Psoas muscle (tissue), 7 donors: ENCODE measurements at regions not wholly inside any gene's neighbourhood (a gene's known extent, or its start where the extent isn't known, plus 50 kb on each side); places are given as distances from the start of the nearest gene placed in this dataset.

Source experiments
- ATAC-seq, 4 donors: fragments of 200-7000 bp; cut with Tn5 transposase; one replicate each; pipeline ENCODE4 v1.9.1; 2020; ENCODE audit warnings: moderate library complexity in 3 of 4, mild to moderate bottlenecking in 2 of 4
- DNase-seq, 2 donors: peaks; one replicate each; pipeline ENCODE4 v3.0.0-alpha.2; 2020
- H3K27ac ChIP-seq: fragments of 200-600 bp; one replicate; pipeline ENCODE4 v1.8.0; 2022
- H3K27me3 ChIP-seq, 3 donors: fragments of 200-600 bp in 1 of 3; one replicate each; pipeline versions ENCODE4 v1.6.1 to v1.8.0; 2013 to 2022; ENCODE audit warnings: low read length in 2 of 3, mild to moderate bottlenecking in 2 of 3, moderate library complexity in 1 of 3; ENCODE audit not compliant: insufficient read depth in 3 of 3
- H3K36me3 ChIP-seq, 2 donors: fragments of 200-600 bp in 1 of 2; one replicate each; pipeline versions ENCODE4 v1.6.1 to v1.8.0; 2013 to 2022; ENCODE audit warnings: low read depth in 1 of 2, mild to moderate bottlenecking in 1 of 2, moderate library complexity in 1 of 2; ENCODE audit not compliant: insufficient read depth in 1 of 2
- H3K4me1 ChIP-seq: fragments of 200-600 bp; one replicate; pipeline ENCODE4 v1.8.0; 2022
- H3K4me3 ChIP-seq: fragments of 200-600 bp; one replicate; pipeline ENCODE4 v1.8.0; 2022; ENCODE audit warnings: mild to moderate bottlenecking
- H3K9me3 ChIP-seq: fragments of 200-600 bp; one replicate; pipeline ENCODE4 v1.8.0; 2022
- WGBS, 3 donors: extraction: QIAGEN DNeasy Blood & Tissue Kit; methylation state at CpG; one replicate each; pipeline versions ENCODE4 v1.1.6 to v1.1.7; 2013; 5-methylcytosine and 5-hydroxymethylcytosine counted together
- intact Hi-C, 2 donors: fragments of 100-400 bp; cut with DNase I; formaldehyde crosslinking; loops; one replicate each; pipeline versions ENCODE4 v1.11.0 to v1.14.2; 2022
- TF ChIP-seq, protein P1 (sequence below): fragments of 200-600 bp; IDR thresholded peaks from one replicate; pipeline ENCODE4 v1.8.0; 2022; ENCODE audit warnings: antibody characterized with exemption
- donor health status: healthy with polysubstance abuse.
- donor health status: DM: no; HTN: no; CAD: no; lungs with moderate emphysema.
- donor health status: Bipolar disorder and iron deficiency.
- donor health status: healthy.
- donor health status: DM: yes; HTN: yes; CAD: no.
- donor health status: DM: no; HTN: no; CAD: no.
- donor health status: DM: yes; HTN: yes; CAD: no.

DNA sequence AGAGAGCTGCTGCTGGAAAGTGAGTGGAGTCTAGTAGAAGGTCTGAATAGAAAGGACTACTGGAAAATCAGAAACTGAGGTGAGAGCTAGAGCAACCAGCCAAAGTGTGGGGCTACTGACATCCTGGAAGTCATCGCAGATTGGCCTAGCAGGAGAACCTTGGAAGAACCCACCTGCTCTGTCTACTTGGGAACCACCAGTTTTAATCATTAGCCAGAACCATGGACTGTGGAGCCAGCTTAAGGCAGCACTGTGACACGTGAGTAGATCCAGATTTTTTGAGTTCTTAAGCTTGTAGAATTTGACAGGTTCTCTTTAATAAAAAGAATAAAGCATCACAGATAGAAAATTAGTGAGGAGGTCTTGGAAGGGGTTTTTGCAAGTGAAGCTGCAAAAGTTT lies 179.1 kb upstream of the PEX5L start:
- Histone ChIP-seq H3K27me3 (no peaks in the 10 kb centered on the region), H3K27ac (no peak overlapping the region), H3K4me3 (no peak overlapping the region), H3K4me1 (no peaks in the 10 kb centered on the region), H3K9me3 (peaks cover 5% of the 10 kb centered on the region), H3K36me3 (no peaks in the 10 kb centered on the region)
- 66 to 68% (median 67%) methylated on average over 2 of the region's 2 CpGs for WGBS, 3 donors
- intact Hi-C loops = no loop called here
- ATAC-seq (no peak), DNase-seq (no peak)
- TF ChIP-seq, protein P1, sequence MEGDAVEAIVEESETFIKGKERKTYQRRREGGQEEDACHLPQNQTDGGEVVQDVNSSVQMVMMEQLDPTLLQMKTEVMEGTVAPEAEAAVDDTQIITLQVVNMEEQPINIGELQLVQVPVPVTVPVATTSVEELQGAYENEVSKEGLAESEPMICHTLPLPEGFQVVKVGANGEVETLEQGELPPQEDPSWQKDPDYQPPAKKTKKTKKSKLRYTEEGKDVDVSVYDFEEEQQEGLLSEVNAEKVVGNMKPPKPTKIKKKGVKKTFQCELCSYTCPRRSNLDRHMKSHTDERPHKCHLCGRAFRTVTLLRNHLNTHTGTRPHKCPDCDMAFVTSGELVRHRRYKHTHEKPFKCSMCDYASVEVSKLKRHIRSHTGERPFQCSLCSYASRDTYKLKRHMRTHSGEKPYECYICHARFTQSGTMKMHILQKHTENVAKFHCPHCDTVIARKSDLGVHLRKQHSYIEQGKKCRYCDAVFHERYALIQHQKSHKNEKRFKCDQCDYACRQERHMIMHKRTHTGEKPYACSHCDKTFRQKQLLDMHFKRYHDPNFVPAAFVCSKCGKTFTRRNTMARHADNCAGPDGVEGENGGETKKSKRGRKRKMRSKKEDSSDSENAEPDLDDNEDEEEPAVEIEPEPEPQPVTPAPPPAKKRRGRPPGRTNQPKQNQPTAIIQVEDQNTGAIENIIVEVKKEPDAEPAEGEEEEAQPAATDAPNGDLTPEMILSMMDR = no peak

DNA sequence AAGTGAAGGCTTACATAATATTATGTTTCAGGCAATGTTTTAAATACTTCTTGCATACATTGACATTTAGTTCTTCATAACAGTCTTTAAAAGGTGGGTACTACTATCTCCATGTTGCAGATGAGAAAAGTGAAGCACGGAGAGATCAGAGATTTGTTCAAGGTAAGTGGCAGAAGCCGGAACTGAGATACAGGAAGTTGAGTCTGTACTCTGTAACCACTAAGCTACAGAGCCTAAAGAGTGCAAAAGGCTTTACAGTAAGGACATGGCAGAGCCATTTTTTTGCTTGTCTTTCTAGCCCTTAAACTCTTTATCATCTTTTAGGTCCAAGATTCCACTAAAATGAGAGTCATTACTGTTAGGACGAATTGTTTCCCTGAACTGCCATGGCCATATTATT lies 186.5 kb upstream of the PEX5L start:
- no peak for DNase-seq
- Histone ChIP-seq H3K4me3 (no peak overlapping the region), H3K27me3 (peaks cover 0 to 3% (median 0%) of the 10 kb centered on the region in 3 donors), H3K27ac (no peak overlapping the region), H3K36me3 (no peaks in the 10 kb centered on the region), H3K9me3 (peaks cover 9% of the 10 kb centered on the region), H3K4me1 (no peaks in the 10 kb centered on the region)
- 72 to 77% (median 73%) methylated on average over 3 of the region's 3 CpGs for WGBS, 3 donors
- ATAC-seq = no peak
- intact Hi-C loops = no loop called here
- TF ChIP-seq, protein P1 = no peak

DNA sequence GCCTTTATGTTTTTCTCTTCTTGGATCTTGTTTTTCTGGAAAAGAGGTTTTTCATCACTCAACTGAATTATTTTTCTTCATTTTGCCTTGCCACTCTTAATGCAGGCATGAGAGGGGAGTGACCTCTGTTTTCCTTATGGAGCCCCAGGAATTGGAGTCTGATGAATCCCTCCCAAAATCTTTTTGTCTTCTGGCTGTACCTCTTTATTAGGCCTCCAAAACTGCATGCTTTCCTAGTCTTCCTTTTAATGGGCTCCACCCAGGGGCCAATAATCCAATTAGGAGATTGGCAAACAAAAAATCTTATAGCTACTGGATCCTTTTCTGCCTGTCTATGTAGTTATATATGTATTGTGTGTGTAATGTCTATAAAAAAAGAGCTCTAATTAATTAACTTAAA lies 192.4 kb upstream of the PEX5L start:
- Histone ChIP-seq H3K36me3 (no peaks in the 10 kb centered on the region), H3K9me3 (peaks cover 15% of the 10 kb centered on the region), H3K4me1 (no peaks in the 10 kb centered on the region), H3K27ac (no peak overlapping the region), H3K27me3 (peaks cover 0 to 3% (median 0%) of the 10 kb centered on the region in 3 donors), H3K4me3 (no peak overlapping the region)
- DNase-seq = no peak
- no peak for ATAC-seq
- intact Hi-C loops = no loop called here
- TF ChIP-seq, protein P1 = no peak

DNA sequence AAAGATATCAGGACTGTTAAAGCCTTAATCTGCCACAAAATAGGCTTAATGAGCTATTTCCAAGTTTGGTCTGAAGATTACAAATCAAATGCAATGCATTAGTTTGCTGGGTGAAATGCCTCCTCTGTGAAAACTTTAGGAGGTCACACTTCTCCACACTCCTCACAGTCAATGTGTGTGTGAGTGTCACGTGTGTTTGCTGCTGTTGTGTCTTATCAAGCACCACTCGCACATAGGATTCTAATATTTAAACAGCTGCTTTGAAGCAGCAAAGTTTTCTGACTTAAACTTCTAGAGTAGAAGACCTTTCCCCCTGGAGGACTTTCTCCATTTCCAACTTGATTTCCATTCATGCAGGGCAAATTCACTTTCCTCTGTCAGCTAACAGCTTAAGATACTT lies 203.2 kb upstream of the PEX5L start:
- H3K27me3 ChIP-seq = no peaks in the 10 kb centered on the region
- no peak overlapping the region for H3K27ac ChIP-seq
- DNase-seq (no peak), ATAC-seq (no peak)
- intact Hi-C loops = no loop called here
- no peak overlapping the region for H3K4me3 ChIP-seq
- no peaks in the 10 kb centered on the region for H3K9me3 ChIP-seq
- TF ChIP-seq, protein P1 = no peak
- 62 to 77% (median 72%) methylated on average over 2 of the region's 2 CpGs for WGBS, 3 donors
- no peaks in the 10 kb centered on the region for H3K36me3 ChIP-seq
- H3K4me1 ChIP-seq = no peaks in the 10 kb centered on the region

DNA sequence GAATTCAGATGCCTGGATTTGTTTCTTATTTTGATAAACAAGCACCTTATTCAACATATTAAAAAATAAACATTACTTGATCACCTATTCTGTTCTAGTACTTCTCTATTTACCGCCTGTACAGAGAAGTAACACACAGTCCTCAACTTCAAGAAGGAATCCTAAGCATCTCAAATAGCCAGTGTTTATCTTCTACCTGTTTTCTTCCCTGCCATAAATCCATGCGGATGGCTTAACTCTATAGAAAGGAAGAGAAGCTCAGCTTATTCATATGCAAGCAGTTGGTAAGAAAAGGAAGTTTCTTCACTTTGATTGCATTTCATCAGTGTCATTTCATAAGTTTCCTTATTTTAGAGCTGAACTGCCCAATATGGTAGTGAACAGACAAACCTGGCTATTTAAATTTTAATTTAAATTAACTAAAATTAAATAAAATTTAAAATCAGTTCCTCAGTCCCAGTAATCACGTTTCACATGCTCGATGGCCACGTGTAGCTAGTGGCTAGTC lies 210.0 kb upstream of the PEX5L start:
- H3K9me3 ChIP-seq = no peaks in the 10 kb centered on the region
- no peaks in the 10 kb centered on the region for H3K36me3 ChIP-seq
- no peaks in the 10 kb centered on the region for H3K4me1 ChIP-seq
- intact Hi-C loops = no loop called here
- WGBS, 3 donors = 50 to 58% (median 55%) methylated on average over 5 of the region's 5 CpGs
- no peak overlapping the region for H3K27ac ChIP-seq
- TF ChIP-seq, protein P1 = no peak
- no peak overlapping the region for H3K4me3 ChIP-seq
- H3K27me3 ChIP-seq = no peaks in the 10 kb centered on the region
- DNase-seq (no peak), ATAC-seq (no peak)
